Body of pancreas (tissue), 4 donors: ENCODE measurements at regions not wholly inside any gene's neighbourhood (a gene's known extent, or its start where the extent isn't known, plus 50 kb on each side); places are given as distances from the start of the nearest gene placed in this dataset.
"Not testable (repeated sequence)": the region's sequence is repeated elsewhere in the genome, so short reads cannot be mapped to it uniquely, and the experiment has no call there.

ENCODE experiments used
- ATAC-seq: fragments of 150-250 bp; one replicate; pipeline ENCODE4 v1.9.1; 2016
- DNase-seq, 4 donors: peaks; one replicate each; pipeline ENCODE4 v3.0.0-alpha.2; 2019
- H3K27ac ChIP-seq, 4 donors: fragments of 200-600 bp; sonication (generic); 1 replicate in 3 of 4; 2 replicates in 1 of 4; pipeline versions ENCODE4 v1.5.1 to v1.6.1; 2016 to 2019; ENCODE audit warnings: mild to moderate bottlenecking in 1 of 4, mixed read lengths in 1 of 4, moderate library complexity in 1 of 4
- H3K27me3 ChIP-seq, 2 donors: fragments of 200-600 bp; sonication (generic); one replicate each; pipeline ENCODE4 v1.6.0; 2016; ENCODE audit warnings: mild to moderate bottlenecking in 1 of 2
- H3K36me3 ChIP-seq, 2 donors: fragments of 200-600 bp; sonication (generic); replicated peaks in 1 of 2; 2 replicates each; pipeline ENCODE4 v1.5.1; 2016; ENCODE audit warnings: low read depth in 2 of 2; ENCODE audit not compliant: insufficient read depth in 1 of 2
- H3K4me1 ChIP-seq: fragments of 200-600 bp; sonication (generic); one replicate; pipeline ENCODE4 v1.6.0; 2016
- H3K4me3 ChIP-seq, 2 donors: fragments of 200-600 bp; sonication (generic); 1 replicate in 1 of 2; 2 replicates in 1 of 2; pipeline ENCODE4 v1.5.1; 2016 to 2019
- H3K9me3 ChIP-seq, 3 donors: fragments of 200-600 bp; sonication (generic); 1 replicate in 2 of 3; 2 replicates in 1 of 3; pipeline ENCODE4 v1.5.1; 2016
- CTCF ChIP-seq, 7 experiments: fragments of 450-650 bp in 4 of 7; fragments of 200-600 bp in 3 of 7; sonication (generic) in 3 of 7; IDR thresholded peaks; one replicate each; pipeline ENCODE4 v1.5.1; 2016 to 2019; ENCODE audit warnings: antibody characterized with exemption in 7 of 7
- POLR2A ChIP-seq, 3 donors: fragments of 450-650 bp; IDR thresholded peaks; one replicate each; pipeline ENCODE4 v1.6.1; 2016; ENCODE audit warnings: antibody characterized with exemption in 3 of 3, mild to moderate bottlenecking in 2 of 3
- WGBS, 2 donors: methylation state at CpG; one replicate each; pipeline ENCODE4 v1.1.5; 2017; 5-methylcytosine and 5-hydroxymethylcytosine counted together
- intact Hi-C: fragments of 100-400 bp; cut with DNase I; formaldehyde crosslinking; loops from one replicate; pipeline ENCODE4 v1.15.1; 2023

DNA sequence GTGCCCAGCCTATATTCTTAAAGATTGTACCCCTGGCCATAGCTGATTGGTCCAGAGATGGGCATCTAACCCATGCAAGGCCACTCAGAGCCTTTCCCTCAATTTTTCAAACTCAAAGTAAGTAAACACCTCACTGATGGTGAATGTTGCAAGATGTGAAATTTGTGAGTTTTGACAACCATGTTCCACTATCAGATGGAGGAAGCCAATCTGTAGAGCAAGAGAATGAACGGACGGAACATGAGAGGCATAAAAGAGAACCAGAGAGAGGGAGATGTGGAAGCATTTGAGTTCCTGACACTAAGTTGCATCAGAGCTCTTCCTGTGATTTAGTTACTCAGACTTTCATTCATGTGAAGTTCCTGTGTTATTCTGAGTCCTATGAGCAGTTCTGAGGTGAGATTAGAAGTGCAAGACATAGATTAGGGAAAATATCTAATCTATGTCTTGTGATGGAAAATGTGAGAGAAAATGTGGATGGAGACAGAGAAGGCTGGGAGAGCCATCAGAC lies 73.3 kb downstream of the PRSS23 start:
- H3K27ac ChIP-seq: no peak overlapping the region
- DNase-seq (no peak), ATAC-seq (no peak)
- H3K4me1 ChIP-seq: no peaks in the 10 kb centered on the region
- no peak for TF ChIP-seq CTCF (IDR thresholded peaks at IDR 0.05)
- TF ChIP-seq POLR2A (IDR thresholded peaks at IDR 0.05): no peak
- no peak overlapping the region for H3K4me3 ChIP-seq
- H3K27me3 ChIP-seq: no peaks in the 10 kb centered on the region
- no peaks in the 10 kb centered on the region for H3K36me3 ChIP-seq
- no peaks in the 10 kb centered on the region for H3K9me3 ChIP-seq
- intact Hi-C loops: no loop called here
- WGBS, 2 donors: 80 to 87% methylated on average over 2 of the region's 2 CpGs

- ATAC-seq (no peak), DNase-seq (no peak)
- H3K4me3 ChIP-seq: no peak overlapping the region
- intact Hi-C loops: no loop called here
- 56 to 78% methylated on average over 6 of the region's 6 CpGs for WGBS, 2 donors
- H3K4me1 ChIP-seq: no peaks in the 10 kb centered on the region
- H3K27ac ChIP-seq: no peak overlapping the region
- no peaks in the 10 kb centered on the region for H3K9me3 ChIP-seq
- no peaks in the 10 kb centered on the region for H3K36me3 ChIP-seq
- TF ChIP-seq POLR2A (IDR thresholded peaks at IDR 0.05): no peak
- H3K27me3 ChIP-seq: no peaks in the 10 kb centered on the region
Observed at GRCh38 chr11:86874304-86875056, 74.1 kb downstream of the PRSS23 start.

DNA sequence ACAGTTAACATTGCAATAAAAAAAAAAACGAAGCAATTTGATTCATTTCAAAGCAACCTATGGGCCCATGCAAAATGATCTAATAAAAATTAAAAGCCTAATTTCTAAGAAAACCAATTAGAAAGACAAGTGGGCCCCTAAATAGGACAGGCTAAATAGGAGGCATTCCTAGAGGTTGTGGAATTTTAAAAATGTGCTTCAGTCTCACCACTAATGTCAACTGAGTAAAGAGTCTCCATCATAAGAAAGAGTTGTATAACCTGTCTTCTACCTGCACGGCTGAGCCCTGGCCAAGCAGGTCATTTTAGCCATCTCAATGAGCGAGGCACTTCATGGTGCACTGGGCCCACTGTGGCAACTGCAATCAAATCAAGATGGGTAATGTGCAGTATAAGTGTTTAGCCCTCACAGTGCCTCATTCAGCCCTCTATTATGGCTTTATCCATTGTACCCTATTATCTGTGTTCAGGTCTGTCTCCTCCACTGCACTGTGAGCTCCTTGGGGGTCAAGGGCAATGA lies 76.4 kb downstream of the PRSS23 start:
- Histone ChIP-seq H3K36me3 (no peaks in the 10 kb centered on the region), H3K27me3 (no peaks in the 10 kb centered on the region), H3K4me1 (no peaks in the 10 kb centered on the region), H3K4me3 (no peak overlapping the region), H3K27ac (no peak overlapping the region), H3K9me3 (no peaks in the 10 kb centered on the region)
- ATAC-seq (no peak), DNase-seq (no peak)
- WGBS, 2 donors: 82 to 92% methylated on average over 3 of the region's 3 CpGs
- TF ChIP-seq POLR2A (IDR thresholded peaks at IDR 0.05): no peak
- no peak for TF ChIP-seq CTCF (IDR thresholded peaks at IDR 0.05)
- intact Hi-C loops: no loop called here

- DNase-seq: no peak
- Histone ChIP-seq H3K4me1 (no peaks in the 10 kb centered on the region), H3K27me3 (no peaks in the 10 kb centered on the region), H3K9me3 (no peaks in the 10 kb centered on the region), H3K36me3 (no peaks in the 10 kb centered on the region), H3K27ac (no peak overlapping the region), H3K4me3 (no peak overlapping the region)
- TF ChIP-seq CTCF (IDR thresholded peaks at IDR 0.05): no peak
- TF ChIP-seq POLR2A (IDR thresholded peaks at IDR 0.05): no peak
- ATAC-seq: no peak
- intact Hi-C loops: no loop called here
Observed at GRCh38 chr11:86877503-86877902, 77.2 kb downstream of the PRSS23 start.

DNA sequence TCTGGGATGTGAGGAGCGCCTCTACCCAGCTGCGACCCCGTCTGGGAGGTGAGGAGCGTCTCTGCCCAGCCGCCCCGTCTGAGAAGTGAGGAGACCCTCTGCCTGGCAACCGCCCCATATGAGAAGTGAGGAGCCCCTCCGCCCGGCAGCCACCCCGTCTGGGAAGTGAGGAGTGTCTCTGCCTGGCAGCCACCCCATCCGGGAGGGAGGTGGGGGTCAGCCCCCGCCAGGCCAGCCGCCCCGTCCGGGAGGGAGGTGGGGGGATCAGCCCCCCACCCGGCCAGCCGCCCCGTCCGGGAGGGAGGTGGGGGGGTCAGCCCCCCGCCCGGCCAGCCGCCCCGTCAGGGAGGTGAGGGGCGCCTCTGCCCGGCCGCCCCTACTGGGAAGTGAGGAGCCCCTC lies 76.0 kb downstream of the FZD4 start:
- H3K9me3 ChIP-seq, H3K4me3 ChIP-seq, H3K27me3 ChIP-seq, intact Hi-C loops, ATAC-seq, H3K36me3 ChIP-seq, H3K4me1 ChIP-seq, H3K27ac ChIP-seq, DNase-seq: not testable (repeated sequence)
- WGBS, 2 donors: no CpG with 5 or more reads among the region's 26 CpGs

DNA sequence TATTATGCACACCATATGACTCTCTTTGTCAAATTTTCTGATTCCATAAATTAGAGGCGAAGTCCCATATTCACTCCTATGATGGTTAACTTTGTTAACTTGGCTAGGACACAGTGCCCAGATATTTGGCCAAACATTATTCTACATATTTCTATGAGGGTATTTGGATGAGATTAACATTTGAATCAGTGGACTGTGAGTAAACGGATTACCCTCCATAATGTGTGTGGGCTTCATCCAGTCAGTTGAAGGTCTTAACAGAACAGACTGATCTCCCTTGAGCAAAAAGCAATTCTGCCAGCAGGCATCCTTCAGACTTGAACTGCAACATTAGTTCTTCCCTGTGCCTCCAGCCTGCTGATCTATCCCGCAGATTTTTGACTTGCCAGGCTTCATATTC lies 69.9 kb downstream of the FZD4 start:
- H3K27me3 ChIP-seq: no peaks in the 10 kb centered on the region
- no peak overlapping the region for H3K4me3 ChIP-seq
- H3K27ac ChIP-seq: no peak overlapping the region
- no peaks in the 10 kb centered on the region for H3K9me3 ChIP-seq
- no peaks in the 10 kb centered on the region for H3K36me3 ChIP-seq
- no peak for TF ChIP-seq CTCF (IDR thresholded peaks at IDR 0.05)
- intact Hi-C loops: no loop called here
- DNase-seq (no peak), ATAC-seq (no peak)
- WGBS, 2 donors: 93 to 97% methylated on average over 3 of the region's 3 CpGs
- H3K4me1 ChIP-seq: no peaks in the 10 kb centered on the region
